DMS153 (cell line): ENCODE measurements at regions not wholly inside any gene's neighbourhood (a gene's known extent, or its start where the extent isn't known, plus 50 kb on each side); places are given as distances from the start of the nearest gene placed in this dataset.
"Not testable (repeated sequence)": the region's sequence is repeated elsewhere in the genome, so short reads cannot be mapped to it uniquely, and the experiment has no call there.

Source experiments
- DNase-seq: peaks from one replicate; lab custom pipeline; 2025; lab: John Stamatoyannopoulos, UW

GRCh38 chr1:72419229-72419628 lies 136.9 kb upstream of the NEGR1 start:
- DNase-seq = no peak

- no peak for DNase-seq
Observed at GRCh38 chr1:72412286-72412685, 129.9 kb upstream of the NEGR1 start.

GRCh38 chr1:72399807-72400206 lies 117.5 kb upstream of the NEGR1 start:
- DNase-seq = no peak

- peak; percentile 62 for DNase-seq
Observed at GRCh38 chr1:72397786-72398185, 115.4 kb upstream of the NEGR1 start.

GRCh38 chr1:72394457-72394856 lies 112.1 kb upstream of the NEGR1 start:
- DNase-seq = no peak

GRCh38 chr1:72379072-72379471 lies 96.7 kb upstream of the NEGR1 start:
- no peak for DNase-seq

GRCh38 chr1:72375226-72375625 lies 92.9 kb upstream of the NEGR1 start:
- no peak for DNase-seq

- no peak for DNase-seq
Observed at GRCh38 chr1:72371259-72372035, 89.1 kb upstream of the NEGR1 start.

- DNase-seq = not testable (repeated sequence)
Observed at GRCh38 chr1:72370836-72371235, 88.5 kb upstream of the NEGR1 start.

GRCh38 chr1:72369069-72369757 lies 86.9 kb upstream of the NEGR1 start:
- no peak for DNase-seq

GRCh38 chr1:72366466-72366865 lies 84.1 kb upstream of the NEGR1 start:
- peak; percentile 87 for DNase-seq

GRCh38 chr1:72365693-72366092 lies 83.4 kb upstream of the NEGR1 start:
- no peak for DNase-seq

- no peak for DNase-seq
Observed at GRCh38 chr1:72362538-72362937, 80.2 kb upstream of the NEGR1 start.

- DNase-seq = no peak
Observed at GRCh38 chr1:72357411-72357810, 75.1 kb upstream of the NEGR1 start.

- DNase-seq = no peak
Observed at GRCh38 chr1:72355899-72356298, 73.6 kb upstream of the NEGR1 start.

- no peak for DNase-seq
Observed at GRCh38 chr1:72341661-72342060, 59.3 kb upstream of the NEGR1 start.

- no peak for DNase-seq
Observed at GRCh38 chr1:72336776-72337175, 54.4 kb upstream of the NEGR1 start.
